ENCODE measurements at regions not wholly inside any gene's neighbourhood (a gene's known extent, or its start where the extent isn't known, plus 50 kb on each side); places are given as distances from the start of the nearest gene placed in this dataset.

DNA sequence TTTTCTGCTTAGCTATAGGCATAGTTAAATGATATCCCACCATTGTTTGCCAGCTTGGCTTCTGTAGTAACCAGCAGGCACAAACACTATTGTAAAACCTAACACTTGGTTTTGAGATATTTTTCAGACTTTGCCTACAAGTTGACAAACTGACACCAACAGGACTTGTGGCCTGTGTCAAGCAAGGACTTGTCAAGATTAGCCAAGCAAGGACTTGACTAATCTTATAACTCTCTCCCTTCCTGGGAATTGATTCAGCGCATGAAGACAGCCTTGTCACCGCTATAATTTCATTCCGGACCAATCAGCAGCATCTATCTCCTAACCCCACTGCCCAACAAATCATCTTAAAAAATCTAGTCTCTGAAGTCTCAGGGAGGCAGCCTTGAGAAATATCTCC lies 72.7 kb upstream of the SLITRK1 start:
- TF ChIP-seq, protein P1, sequence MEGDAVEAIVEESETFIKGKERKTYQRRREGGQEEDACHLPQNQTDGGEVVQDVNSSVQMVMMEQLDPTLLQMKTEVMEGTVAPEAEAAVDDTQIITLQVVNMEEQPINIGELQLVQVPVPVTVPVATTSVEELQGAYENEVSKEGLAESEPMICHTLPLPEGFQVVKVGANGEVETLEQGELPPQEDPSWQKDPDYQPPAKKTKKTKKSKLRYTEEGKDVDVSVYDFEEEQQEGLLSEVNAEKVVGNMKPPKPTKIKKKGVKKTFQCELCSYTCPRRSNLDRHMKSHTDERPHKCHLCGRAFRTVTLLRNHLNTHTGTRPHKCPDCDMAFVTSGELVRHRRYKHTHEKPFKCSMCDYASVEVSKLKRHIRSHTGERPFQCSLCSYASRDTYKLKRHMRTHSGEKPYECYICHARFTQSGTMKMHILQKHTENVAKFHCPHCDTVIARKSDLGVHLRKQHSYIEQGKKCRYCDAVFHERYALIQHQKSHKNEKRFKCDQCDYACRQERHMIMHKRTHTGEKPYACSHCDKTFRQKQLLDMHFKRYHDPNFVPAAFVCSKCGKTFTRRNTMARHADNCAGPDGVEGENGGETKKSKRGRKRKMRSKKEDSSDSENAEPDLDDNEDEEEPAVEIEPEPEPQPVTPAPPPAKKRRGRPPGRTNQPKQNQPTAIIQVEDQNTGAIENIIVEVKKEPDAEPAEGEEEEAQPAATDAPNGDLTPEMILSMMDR (IDR thresholded peaks at IDR 0.05), result no peak
- no peak for TF ChIP-seq NR3C1 (CRISPR knock-in tag; conservative IDR thresholded peaks at IDR 0.05; ENCODE audit: low read depth)
- TF ChIP-seq IRF2 (CRISPR knock-in tag; IDR thresholded peaks at IDR 0.05; ENCODE audit: borderline replicate concordance, low read depth), result no peak
- TF ChIP-seq, protein P2, sequence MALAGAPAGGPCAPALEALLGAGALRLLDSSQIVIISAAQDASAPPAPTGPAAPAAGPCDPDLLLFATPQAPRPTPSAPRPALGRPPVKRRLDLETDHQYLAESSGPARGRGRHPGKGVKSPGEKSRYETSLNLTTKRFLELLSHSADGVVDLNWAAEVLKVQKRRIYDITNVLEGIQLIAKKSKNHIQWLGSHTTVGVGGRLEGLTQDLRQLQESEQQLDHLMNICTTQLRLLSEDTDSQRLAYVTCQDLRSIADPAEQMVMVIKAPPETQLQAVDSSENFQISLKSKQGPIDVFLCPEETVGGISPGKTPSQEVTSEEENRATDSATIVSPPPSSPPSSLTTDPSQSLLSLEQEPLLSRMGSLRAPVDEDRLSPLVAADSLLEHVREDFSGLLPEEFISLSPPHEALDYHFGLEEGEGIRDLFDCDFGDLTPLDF (CRISPR knock-in tag; IDR thresholded peaks at IDR 0.05), result no peak
- TF ChIP-seq FOXP1 (CRISPR knock-in tag; IDR thresholded peaks at IDR 0.05; ENCODE audit: borderline replicate concordance), result no peak
